ENCODE measurements at regions not wholly inside any gene's neighbourhood (a gene's known extent, or its start where the extent isn't known, plus 50 kb on each side); places are given as distances from the start of the nearest gene placed in this dataset.

- no peak for TF ChIP-seq CTCF (IDR thresholded peaks at IDR 0.05 in 4 of 5, conservative IDR thresholded peaks at IDR 0.05 in 1 of 5)
- no peak for TF ChIP-seq POLR2A (IDR thresholded peaks at IDR 0.05)
These were observed 72.1 kb upstream of the C14orf180 start for GRCh38 chr14:104507443-104507842.
